ENCODE measurements at regions not wholly inside any gene's neighbourhood (a gene's known extent, or its start where the extent isn't known, plus 50 kb on each side); places are given as distances from the start of the nearest gene placed in this dataset.

DNA sequence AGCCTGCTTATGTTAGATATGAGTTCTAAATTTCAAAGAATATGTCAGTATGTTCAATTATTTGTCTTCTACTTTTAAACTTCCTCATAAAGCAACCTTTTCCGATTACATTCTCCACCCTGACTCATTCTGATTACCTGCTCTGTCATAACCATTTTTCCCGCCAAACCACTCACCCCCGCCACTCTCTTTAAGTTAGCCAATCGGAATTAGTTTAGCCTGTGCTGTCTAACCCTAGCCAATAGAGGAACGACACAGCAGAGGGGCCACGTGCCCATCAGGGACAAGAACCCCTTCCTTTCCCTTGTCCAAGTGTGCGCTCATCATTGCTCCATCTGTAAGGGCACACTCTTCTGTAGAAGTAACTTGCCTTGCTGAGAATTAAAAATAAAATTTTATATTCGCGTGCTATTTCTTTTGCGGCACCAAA, 91.4 kb downstream of the CCDC71L start:
- no peak overlapping the region for H3K4me2 ChIP-seq (ENCODE audit: low read length)
- no peak for DNase-seq (ENCODE audit: low read depth, low spot score)
- H4K20me1 ChIP-seq (ENCODE audit: insufficient read depth): no peaks in the 10 kb centered on the region
- H3K27me3 ChIP-seq (ENCODE audit: insufficient read depth, low read length): no peaks in the 10 kb centered on the region
- TF ChIP-seq JUND (IDR thresholded peaks at IDR 0.05) (no peak), POLR2A (IDR thresholded peaks at IDR 0.05; ENCODE audit: borderline replicate concordance, extremely low read depth, insufficient read depth, insufficient read length) (no peak), FOSL1 (IDR thresholded peaks at IDR 0.05; ENCODE audit: low read depth) (no peak), ZFX (IDR thresholded peaks at IDR 0.05) (no peak), ZNF274 (IDR thresholded peaks at IDR 0.05; ENCODE audit: low read depth, low read length) (no peak), ELF1 (IDR thresholded peaks at IDR 0.05; ENCODE audit: borderline replicate concordance, low read depth) (no peak), EZH2phosphoT487 (IDR thresholded peaks at IDR 0.05; ENCODE audit: borderline replicate concordance) (no peak), POLR2AphosphoS5 (IDR thresholded peaks at IDR 0.05; ENCODE audit: low read depth, low read length) (no peak), TCF7L2 (IDR thresholded peaks at IDR 0.05; ENCODE audit: borderline replicate concordance, extremely low read depth, insufficient read depth, insufficient read length) (no peak), RAD21 (IDR thresholded peaks at IDR 0.05; ENCODE audit: low read depth) (no peak), SIN3A (IDR thresholded peaks at IDR 0.05; ENCODE audit: low read depth) (no peak), SP1 (IDR thresholded peaks at IDR 0.05; ENCODE audit: low read depth) (no peak), EGR1 (IDR thresholded peaks at IDR 0.05; ENCODE audit: low read depth) (no peak), EZH2 (IDR thresholded peaks at IDR 0.05) (no peak)
- TF ChIP-seq, protein P1, sequence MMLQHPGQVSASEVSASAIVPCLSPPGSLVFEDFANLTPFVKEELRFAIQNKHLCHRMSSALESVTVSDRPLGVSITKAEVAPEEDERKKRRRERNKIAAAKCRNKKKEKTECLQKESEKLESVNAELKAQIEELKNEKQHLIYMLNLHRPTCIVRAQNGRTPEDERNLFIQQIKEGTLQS (IDR thresholded peaks at IDR 0.05): no peak
- TF ChIP-seq, protein P2, sequence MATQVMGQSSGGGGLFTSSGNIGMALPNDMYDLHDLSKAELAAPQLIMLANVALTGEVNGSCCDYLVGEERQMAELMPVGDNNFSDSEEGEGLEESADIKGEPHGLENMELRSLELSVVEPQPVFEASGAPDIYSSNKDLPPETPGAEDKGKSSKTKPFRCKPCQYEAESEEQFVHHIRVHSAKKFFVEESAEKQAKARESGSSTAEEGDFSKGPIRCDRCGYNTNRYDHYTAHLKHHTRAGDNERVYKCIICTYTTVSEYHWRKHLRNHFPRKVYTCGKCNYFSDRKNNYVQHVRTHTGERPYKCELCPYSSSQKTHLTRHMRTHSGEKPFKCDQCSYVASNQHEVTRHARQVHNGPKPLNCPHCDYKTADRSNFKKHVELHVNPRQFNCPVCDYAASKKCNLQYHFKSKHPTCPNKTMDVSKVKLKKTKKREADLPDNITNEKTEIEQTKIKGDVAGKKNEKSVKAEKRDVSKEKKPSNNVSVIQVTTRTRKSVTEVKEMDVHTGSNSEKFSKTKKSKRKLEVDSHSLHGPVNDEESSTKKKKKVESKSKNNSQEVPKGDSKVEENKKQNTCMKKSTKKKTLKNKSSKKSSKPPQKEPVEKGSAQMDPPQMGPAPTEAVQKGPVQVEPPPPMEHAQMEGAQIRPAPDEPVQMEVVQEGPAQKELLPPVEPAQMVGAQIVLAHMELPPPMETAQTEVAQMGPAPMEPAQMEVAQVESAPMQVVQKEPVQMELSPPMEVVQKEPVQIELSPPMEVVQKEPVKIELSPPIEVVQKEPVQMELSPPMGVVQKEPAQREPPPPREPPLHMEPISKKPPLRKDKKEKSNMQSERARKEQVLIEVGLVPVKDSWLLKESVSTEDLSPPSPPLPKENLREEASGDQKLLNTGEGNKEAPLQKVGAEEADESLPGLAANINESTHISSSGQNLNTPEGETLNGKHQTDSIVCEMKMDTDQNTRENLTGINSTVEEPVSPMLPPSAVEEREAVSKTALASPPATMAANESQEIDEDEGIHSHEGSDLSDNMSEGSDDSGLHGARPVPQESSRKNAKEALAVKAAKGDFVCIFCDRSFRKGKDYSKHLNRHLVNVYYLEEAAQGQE (IDR thresholded peaks at IDR 0.05; ENCODE audit: low read depth): no peak
- TF ChIP-seq, protein P3, sequence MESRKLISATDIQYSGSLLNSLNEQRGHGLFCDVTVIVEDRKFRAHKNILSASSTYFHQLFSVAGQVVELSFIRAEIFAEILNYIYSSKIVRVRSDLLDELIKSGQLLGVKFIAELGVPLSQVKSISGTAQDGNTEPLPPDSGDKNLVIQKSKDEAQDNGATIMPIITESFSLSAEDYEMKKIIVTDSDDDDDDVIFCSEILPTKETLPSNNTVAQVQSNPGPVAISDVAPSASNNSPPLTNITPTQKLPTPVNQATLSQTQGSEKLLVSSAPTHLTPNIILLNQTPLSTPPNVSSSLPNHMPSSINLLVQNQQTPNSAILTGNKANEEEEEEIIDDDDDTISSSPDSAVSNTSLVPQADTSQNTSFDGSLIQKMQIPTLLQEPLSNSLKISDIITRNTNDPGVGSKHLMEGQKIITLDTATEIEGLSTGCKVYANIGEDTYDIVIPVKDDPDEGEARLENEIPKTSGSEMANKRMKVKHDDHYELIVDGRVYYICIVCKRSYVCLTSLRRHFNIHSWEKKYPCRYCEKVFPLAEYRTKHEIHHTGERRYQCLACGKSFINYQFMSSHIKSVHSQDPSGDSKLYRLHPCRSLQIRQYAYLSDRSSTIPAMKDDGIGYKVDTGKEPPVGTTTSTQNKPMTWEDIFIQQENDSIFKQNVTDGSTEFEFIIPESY (IDR thresholded peaks at IDR 0.05; ENCODE audit: extremely low read depth, insufficient replicate concordance, low read length): no peak
- TF ChIP-seq, protein P4, sequence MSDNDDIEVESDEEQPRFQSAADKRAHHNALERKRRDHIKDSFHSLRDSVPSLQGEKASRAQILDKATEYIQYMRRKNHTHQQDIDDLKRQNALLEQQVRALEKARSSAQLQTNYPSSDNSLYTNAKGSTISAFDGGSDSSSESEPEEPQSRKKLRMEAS (IDR thresholded peaks at IDR 0.05): no peak
- TF ChIP-seq, protein P5, sequence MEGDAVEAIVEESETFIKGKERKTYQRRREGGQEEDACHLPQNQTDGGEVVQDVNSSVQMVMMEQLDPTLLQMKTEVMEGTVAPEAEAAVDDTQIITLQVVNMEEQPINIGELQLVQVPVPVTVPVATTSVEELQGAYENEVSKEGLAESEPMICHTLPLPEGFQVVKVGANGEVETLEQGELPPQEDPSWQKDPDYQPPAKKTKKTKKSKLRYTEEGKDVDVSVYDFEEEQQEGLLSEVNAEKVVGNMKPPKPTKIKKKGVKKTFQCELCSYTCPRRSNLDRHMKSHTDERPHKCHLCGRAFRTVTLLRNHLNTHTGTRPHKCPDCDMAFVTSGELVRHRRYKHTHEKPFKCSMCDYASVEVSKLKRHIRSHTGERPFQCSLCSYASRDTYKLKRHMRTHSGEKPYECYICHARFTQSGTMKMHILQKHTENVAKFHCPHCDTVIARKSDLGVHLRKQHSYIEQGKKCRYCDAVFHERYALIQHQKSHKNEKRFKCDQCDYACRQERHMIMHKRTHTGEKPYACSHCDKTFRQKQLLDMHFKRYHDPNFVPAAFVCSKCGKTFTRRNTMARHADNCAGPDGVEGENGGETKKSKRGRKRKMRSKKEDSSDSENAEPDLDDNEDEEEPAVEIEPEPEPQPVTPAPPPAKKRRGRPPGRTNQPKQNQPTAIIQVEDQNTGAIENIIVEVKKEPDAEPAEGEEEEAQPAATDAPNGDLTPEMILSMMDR (IDR thresholded peaks at IDR 0.05 in 2 of 3, conservative IDR thresholded peaks at IDR 0.05 in 1 of 3; ENCODE audit: borderline replicate concordance in 1 of 3, insufficient read depth in 1 of 3, low read depth in 2 of 3, low read length in 2 of 3): no peak
- no peak for ATAC-seq
- peaks cover 5 to 18% of the 10 kb centered on the region in 2 experiments; a peak in 2 of 4 replicates for H3K4me1 ChIP-seq (ENCODE audit: control insufficient read depth in 1 of 2, insufficient read depth in 2 of 2, low read length in 2 of 2)
- H3K36me3 ChIP-seq (ENCODE audit: control insufficient read depth in 1 of 2, insufficient read depth in 2 of 2, low read length in 2 of 2): no peaks in the 10 kb centered on the region
- H3K9ac ChIP-seq (ENCODE audit: low read length): no peak overlapping the region
- intact Hi-C loops (cut with micrococcal nuclease): no loop called here
- ChIA-PET CTCF (no interaction called here), POLR2A (no interaction called here), RAD21 (ENCODE audit: low non-redundant PET in 1 of 2, low total read pairs in 2 of 2, uncharacterized antibody in 2 of 2, unreplicated experiment in 2 of 2) (no interaction called here)
- no peaks in the 10 kb centered on the region for H3K79me2 ChIP-seq (ENCODE audit: insufficient read depth, low read length)
- BruUV-seq (replicated peaks): no TSS peak
- H3K9me2 ChIP-seq (ENCODE audit: insufficient read depth): no peaks in the 10 kb centered on the region; the same call in 1 of the 2 replicates
- no peak overlapping the region for H2AFZ ChIP-seq (ENCODE audit: low read depth, low read length, poor library complexity, severe bottlenecking)
- H3K4me3 ChIP-seq (replicated peaks in 1 of 2; ENCODE audit: low read depth in 1 of 2, low read length in 2 of 2): no peak overlapping the region
- H3K27ac ChIP-seq (ENCODE audit: low read depth, low read length): no peak overlapping the region
- H3K9me3 ChIP-seq (ENCODE audit: control insufficient read depth in 1 of 2, insufficient read depth in 1 of 2, low read depth in 1 of 2, low read length in 2 of 2): no peaks in the 10 kb centered on the region

Data from HCT116 (cell line).